ENCODE measurements at regions not wholly inside any gene's neighbourhood (a gene's known extent, or its start where the extent isn't known, plus 50 kb on each side); places are given as distances from the start of the nearest gene placed in this dataset.

DNA sequence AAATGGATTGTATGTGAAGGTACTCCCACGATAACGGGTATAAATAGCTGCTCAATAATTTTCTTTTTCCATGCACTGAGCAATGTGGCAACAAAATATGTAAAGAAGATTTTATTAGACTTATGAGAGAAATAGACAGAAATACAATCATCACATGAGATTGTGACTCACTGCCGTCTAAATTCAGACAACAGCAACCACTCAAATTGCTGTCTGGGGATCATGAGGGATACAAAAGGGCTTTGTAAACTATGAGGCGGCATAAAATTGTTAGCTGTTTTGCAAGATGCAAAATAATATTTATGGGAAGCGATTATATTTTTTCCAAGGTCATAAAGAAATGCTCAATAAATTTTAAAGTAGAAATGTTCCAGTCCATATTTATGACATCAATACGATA, 259.1 kb upstream of the AGAP1 start:
- TF ChIP-seq, protein P1, sequence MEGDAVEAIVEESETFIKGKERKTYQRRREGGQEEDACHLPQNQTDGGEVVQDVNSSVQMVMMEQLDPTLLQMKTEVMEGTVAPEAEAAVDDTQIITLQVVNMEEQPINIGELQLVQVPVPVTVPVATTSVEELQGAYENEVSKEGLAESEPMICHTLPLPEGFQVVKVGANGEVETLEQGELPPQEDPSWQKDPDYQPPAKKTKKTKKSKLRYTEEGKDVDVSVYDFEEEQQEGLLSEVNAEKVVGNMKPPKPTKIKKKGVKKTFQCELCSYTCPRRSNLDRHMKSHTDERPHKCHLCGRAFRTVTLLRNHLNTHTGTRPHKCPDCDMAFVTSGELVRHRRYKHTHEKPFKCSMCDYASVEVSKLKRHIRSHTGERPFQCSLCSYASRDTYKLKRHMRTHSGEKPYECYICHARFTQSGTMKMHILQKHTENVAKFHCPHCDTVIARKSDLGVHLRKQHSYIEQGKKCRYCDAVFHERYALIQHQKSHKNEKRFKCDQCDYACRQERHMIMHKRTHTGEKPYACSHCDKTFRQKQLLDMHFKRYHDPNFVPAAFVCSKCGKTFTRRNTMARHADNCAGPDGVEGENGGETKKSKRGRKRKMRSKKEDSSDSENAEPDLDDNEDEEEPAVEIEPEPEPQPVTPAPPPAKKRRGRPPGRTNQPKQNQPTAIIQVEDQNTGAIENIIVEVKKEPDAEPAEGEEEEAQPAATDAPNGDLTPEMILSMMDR (IDR thresholded peaks at IDR 0.05; ENCODE audit: poor library complexity), result no peak
- TF ChIP-seq EZH2 (IDR thresholded peaks at IDR 0.05; ENCODE audit: borderline replicate concordance), result no peak

All from hepatocyte (in vitro differentiated cells).